ENCODE measurements at regions not wholly inside any gene's neighbourhood (a gene's known extent, or its start where the extent isn't known, plus 50 kb on each side); places are given as distances from the start of the nearest gene placed in this dataset.

GRCh38 chr14:26765301-26765700, 167.5 kb upstream of the NOVA1 start (continued):
- TF ChIP-seq PRDM2 (tag by site-specific recombination; IDR thresholded peaks at IDR 0.05; ENCODE audit: borderline replicate concordance) (no peak), ZNF138 (tag by site-specific recombination; IDR thresholded peaks at IDR 0.05; ENCODE audit: borderline replicate concordance) (no peak), ZNF501 (tag by site-specific recombination; IDR thresholded peaks at IDR 0.05) (no peak), ZNF624 (tag by site-specific recombination; IDR thresholded peaks at IDR 0.05) (no peak), ZNF10 (tag by site-specific recombination; IDR thresholded peaks at IDR 0.05) (no peak), ZNF707 (tag by site-specific recombination; IDR thresholded peaks at IDR 0.05) (no peak), BCL11A (tag by site-specific recombination; IDR thresholded peaks at IDR 0.05; ENCODE audit: low read depth) (no peak)

DNA sequence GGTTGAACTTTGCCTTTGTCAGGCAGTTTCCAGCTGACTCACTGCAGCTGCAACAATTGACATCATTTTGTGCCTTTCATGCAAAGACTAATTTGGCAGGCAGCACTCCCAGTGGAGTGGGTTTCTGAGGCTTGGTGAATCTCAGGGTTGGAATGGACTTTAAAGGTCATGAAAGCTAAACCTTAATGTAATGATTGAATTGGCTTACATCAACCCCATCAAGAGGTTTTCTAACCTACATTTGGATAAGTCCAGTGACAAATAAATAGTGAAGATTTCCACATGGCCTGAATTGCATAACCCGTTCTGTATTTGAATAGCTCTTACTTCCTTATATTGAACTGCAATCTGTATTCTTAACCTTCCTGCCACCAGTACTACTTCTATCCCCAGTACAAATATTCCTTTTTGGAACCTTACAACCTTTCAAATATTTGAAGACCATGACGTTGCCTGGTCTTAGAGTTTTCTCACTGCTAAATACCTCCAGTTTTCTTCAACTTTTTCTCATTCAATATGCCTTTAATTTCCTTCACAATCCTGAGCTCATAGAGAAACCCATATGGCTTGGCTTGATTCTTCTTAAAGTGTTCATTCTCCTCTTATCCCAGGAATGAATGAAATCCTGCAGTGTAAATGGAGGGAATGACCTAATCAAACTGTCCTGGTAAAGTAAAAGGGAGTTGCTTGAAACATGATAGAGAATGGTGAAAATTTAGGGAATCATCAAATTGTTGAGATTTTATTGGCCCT, 168.1 kb upstream of the NOVA1 start:
- no peak overlapping the region for H3K27ac ChIP-seq (ENCODE audit: extremely low read depth, low read depth, low read length)
- no peaks in the 10 kb centered on the region for H3K4me1 ChIP-seq (ENCODE audit: control insufficient read depth, insufficient read depth, low read length)
- CTCF ChIA-PET: interaction anchor here (0.6 kb wide), 1 partner anchor 12 kb away, joined by 4 read pairs; no protein-coding TSS in a partner anchor

More for the DNA sequence above, 168.1 kb upstream of the NOVA1 start:
- H3K4me3 ChIP-seq (ENCODE audit: low read depth, low read length): no peak overlapping the region
- H3K9me3 ChIP-seq (ENCODE audit: control insufficient read depth, insufficient read depth, low read depth, low read length): no peaks in the 10 kb centered on the region
- TF ChIP-seq ZBTB11 (tag by site-specific recombination; conservative IDR thresholded peaks at IDR 0.05; ENCODE audit: low read depth): no peak
- TF ChIP-seq, protein P1, sequence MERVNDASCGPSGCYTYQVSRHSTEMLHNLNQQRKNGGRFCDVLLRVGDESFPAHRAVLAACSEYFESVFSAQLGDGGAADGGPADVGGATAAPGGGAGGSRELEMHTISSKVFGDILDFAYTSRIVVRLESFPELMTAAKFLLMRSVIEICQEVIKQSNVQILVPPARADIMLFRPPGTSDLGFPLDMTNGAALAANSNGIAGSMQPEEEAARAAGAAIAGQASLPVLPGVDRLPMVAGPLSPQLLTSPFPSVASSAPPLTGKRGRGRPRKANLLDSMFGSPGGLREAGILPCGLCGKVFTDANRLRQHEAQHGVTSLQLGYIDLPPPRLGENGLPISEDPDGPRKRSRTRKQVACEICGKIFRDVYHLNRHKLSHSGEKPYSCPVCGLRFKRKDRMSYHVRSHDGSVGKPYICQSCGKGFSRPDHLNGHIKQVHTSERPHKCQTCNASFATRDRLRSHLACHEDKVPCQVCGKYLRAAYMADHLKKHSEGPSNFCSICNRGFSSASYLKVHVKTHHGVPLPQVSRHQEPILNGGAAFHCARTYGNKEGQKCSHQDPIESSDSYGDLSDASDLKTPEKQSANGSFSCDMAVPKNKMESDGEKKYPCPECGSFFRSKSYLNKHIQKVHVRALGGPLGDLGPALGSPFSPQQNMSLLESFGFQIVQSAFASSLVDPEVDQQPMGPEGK (tag by site-specific recombination; IDR thresholded peaks at IDR 0.05): no peak
- TF ChIP-seq, protein P2, sequence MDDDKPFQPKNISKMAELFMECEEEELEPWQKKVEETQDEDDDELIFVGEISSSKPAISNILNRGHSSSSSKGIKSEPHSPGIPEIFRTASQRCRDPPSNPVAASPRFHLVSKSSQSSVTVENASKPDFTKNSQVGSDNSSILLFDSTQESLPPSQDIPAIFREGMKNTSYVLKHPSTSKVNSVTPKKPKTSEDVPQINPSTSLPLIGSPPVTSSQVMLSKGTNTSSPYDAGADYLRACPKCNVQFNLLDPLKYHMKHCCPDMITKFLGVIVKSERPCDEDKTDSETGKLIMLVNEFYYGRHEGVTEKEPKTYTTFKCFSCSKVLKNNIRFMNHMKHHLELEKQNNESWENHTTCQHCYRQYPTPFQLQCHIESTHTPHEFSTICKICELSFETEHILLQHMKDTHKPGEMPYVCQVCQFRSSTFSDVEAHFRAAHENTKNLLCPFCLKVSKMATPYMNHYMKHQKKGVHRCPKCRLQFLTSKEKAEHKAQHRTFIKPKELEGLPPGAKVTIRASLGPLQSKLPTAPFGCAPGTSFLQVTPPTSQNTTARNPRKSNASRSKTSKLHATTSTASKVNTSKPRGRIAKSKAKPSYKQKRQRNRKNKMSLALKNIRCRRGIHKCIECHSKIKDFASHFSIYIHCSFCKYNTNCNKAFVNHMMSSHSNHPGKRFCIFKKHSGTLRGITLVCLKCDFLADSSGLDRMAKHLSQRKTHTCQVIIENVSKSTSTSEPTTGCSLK (tag by site-specific recombination; IDR thresholded peaks at IDR 0.05): no peak
- no peak for TF ChIP-seq GLI4 (tag by site-specific recombination; IDR thresholded peaks at IDR 0.05)
- no peak for TF ChIP-seq ZNF843 (tag by site-specific recombination; IDR thresholded peaks at IDR 0.05)
- TF ChIP-seq ZNF629 (tag by site-specific recombination; IDR thresholded peaks at IDR 0.05): no peak
- TF ChIP-seq, protein P3, sequence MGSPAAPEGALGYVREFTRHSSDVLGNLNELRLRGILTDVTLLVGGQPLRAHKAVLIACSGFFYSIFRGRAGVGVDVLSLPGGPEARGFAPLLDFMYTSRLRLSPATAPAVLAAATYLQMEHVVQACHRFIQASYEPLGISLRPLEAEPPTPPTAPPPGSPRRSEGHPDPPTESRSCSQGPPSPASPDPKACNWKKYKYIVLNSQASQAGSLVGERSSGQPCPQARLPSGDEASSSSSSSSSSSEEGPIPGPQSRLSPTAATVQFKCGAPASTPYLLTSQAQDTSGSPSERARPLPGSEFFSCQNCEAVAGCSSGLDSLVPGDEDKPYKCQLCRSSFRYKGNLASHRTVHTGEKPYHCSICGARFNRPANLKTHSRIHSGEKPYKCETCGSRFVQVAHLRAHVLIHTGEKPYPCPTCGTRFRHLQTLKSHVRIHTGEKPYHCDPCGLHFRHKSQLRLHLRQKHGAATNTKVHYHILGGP (tag by site-specific recombination; IDR thresholded peaks at IDR 0.05): no peak
- TF ChIP-seq GFI1B (tag by site-specific recombination; IDR thresholded peaks at IDR 0.05): no peak
- POLR2A ChIA-PET: no interaction called here
- no peaks in the 10 kb centered on the region for H3K36me3 ChIP-seq (ENCODE audit: control insufficient read depth in 2 of 2, insufficient read depth in 1 of 2, low read length in 2 of 2)

All from HEK293 (cell line).